ENCODE measurements at regions not wholly inside any gene's neighbourhood (a gene's known extent, or its start where the extent isn't known, plus 50 kb on each side); places are given as distances from the start of the nearest gene placed in this dataset.

GRCh38 chr7:41573443-41573842 is 129.4 kb downstream of the INHBA start:
- DNase-seq (ENCODE audit: low read depth): no peak
- no peak overlapping the region for H3K4me3 ChIP-seq (replicated peaks; ENCODE audit: low read depth, low read length)
- no peak for TF ChIP-seq CTCF (IDR thresholded peaks at IDR 0.05; ENCODE audit: low read length, missing control alignments)

DNA sequence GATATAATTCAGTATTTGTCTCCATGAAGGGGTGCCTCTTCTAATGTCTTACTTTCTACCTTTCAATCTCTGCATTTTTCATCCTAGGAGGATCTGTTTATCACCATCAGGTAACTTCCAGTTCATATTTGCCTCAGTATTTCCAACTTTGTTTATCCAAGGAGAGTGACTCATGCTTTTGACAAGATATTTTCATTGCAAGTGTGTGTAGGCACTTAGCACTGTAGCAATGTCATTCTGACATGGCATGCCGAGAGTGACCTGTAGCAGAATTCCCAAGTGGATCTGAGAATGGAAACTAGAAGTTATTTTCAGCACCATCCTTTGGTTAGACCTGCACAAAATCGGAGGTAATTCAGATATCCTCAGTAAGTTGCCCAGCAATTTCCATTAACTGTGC is 129.9 kb downstream of the INHBA start:
- no peak overlapping the region for H3K4me3 ChIP-seq (replicated peaks; ENCODE audit: low read depth, low read length)
- DNase-seq (ENCODE audit: low read depth): peak; percentile 52
- TF ChIP-seq CTCF (IDR thresholded peaks at IDR 0.05; ENCODE audit: low read length, missing control alignments): no peak

- H3K4me3 ChIP-seq (replicated peaks; ENCODE audit: low read depth, low read length): no peak overlapping the region
- no peak for TF ChIP-seq CTCF (IDR thresholded peaks at IDR 0.05; ENCODE audit: low read length, missing control alignments)
- DNase-seq (ENCODE audit: low read depth): no peak
These were observed 131.3 kb downstream of the INHBA start for GRCh38 chr7:41571573-41571972.

DNA sequence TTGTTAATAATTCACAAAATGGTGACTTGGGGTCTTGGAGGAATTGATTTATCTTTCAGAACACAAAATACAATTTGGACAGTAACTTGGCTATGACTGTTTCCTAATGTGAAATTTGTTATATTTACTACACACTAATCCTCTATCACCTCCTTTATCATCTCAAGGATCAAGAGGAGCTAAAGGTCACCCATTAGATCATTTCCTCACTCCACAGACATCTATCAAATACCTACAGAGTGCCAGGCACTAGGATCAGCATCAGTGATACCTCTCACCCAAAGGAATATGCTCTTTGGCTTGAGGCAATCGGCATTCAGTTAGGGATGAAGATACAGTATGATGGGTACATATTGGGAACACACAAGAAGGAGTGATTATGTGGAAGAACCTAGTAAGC is 132.1 kb downstream of the INHBA start:
- H3K4me3 ChIP-seq (replicated peaks; ENCODE audit: low read depth, low read length): no peak overlapping the region
- no peak for TF ChIP-seq CTCF (IDR thresholded peaks at IDR 0.05; ENCODE audit: low read length, missing control alignments)
- DNase-seq (ENCODE audit: low read depth): no peak

- no peak for DNase-seq (ENCODE audit: low read depth)
- TF ChIP-seq CTCF (IDR thresholded peaks at IDR 0.05; ENCODE audit: low read length, missing control alignments): no peak
- H3K4me3 ChIP-seq (replicated peaks; ENCODE audit: low read depth, low read length): no peak overlapping the region
These were observed 134.8 kb downstream of the INHBA start for GRCh38 chr7:41568135-41568534.

GRCh38 chr7:41567731-41568114 is 135.2 kb downstream of the INHBA start:
- no peak for TF ChIP-seq CTCF (IDR thresholded peaks at IDR 0.05; ENCODE audit: low read length, missing control alignments)
- DNase-seq (ENCODE audit: low read depth): peak; percentile 38
- H3K4me3 ChIP-seq (replicated peaks; ENCODE audit: low read depth, low read length): no peak overlapping the region

DNA sequence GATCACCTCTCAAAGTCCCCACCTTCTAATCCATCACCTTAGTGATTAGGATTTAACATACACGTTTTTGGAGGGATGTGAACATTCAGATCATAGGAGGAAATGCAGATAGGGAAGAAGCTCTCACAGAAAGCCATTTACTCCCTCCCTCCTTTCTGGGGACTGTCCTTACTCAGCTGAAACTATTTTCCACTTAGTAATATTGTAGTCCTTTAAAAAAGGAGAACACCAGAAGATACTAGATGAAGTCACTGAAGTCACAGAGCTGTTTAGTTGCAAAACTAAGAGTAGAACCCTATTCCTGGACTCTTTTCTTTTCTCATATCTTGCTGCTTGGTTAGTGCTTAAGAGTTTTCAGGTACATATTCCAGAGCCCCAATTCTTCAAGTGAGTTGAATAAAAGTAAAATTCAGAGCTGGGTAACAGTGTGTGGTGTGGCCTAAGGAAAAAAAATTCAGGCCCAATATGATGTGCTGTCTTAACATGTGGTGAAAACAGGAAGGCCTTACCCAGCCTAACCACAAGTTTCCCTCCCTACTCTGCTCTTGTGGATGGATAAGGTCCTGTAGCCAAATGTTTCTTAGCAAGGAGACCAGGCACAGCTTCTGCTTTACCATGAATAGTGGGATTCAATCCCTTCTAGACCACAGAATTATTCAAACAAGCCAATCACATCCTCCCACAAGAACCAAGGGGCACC is 135.7 kb downstream of the INHBA start:
- peak; percentile 41 for DNase-seq (ENCODE audit: low read depth)
- no peak for TF ChIP-seq CTCF (IDR thresholded peaks at IDR 0.05; ENCODE audit: low read length, missing control alignments)
- no peak overlapping the region for H3K4me3 ChIP-seq (replicated peaks; ENCODE audit: low read depth, low read length)

All from fibroblast of pulmonary artery (primary cell).